BLaER1 (cell line): ENCODE measurements at regions not wholly inside any gene's neighbourhood (a gene's known extent, or its start where the extent isn't known, plus 50 kb on each side); places are given as distances from the start of the nearest gene placed in this dataset.

Experiments
- H3K27ac ChIP-seq: shearing (Covaris generic); formaldehyde crosslinking; 2 replicates; pipeline ENCODE4 v1.8.1; 2022
- H3K27me3 ChIP-seq: shearing (Covaris generic); formaldehyde crosslinking; 2 replicates; pipeline ENCODE4 v1.8.1; 2022
- H3K36me3 ChIP-seq: shearing (Covaris generic); formaldehyde crosslinking; 2 replicates; pipeline ENCODE4 v1.8.1; 2022
- H3K4me1 ChIP-seq: shearing (Covaris generic); formaldehyde crosslinking; 2 replicates; pipeline ENCODE4 v1.8.1; 2022
- H3K4me2 ChIP-seq: shearing (Covaris generic); formaldehyde crosslinking; 2 replicates; pipeline ENCODE4 v1.8.1; 2022
- H3K4me3 ChIP-seq: shearing (Covaris generic); formaldehyde crosslinking; 2 replicates; pipeline ENCODE4 v1.8.1; 2022
- H3K9ac ChIP-seq: shearing (Covaris generic); formaldehyde crosslinking; 2 replicates; pipeline ENCODE4 v1.8.1; 2022
- H3K9me3 ChIP-seq: shearing (Covaris generic); formaldehyde crosslinking; 2 replicates; pipeline ENCODE4 v1.8.1; 2022
- H4K20me1 ChIP-seq: shearing (Covaris generic); formaldehyde crosslinking; 2 replicates; pipeline ENCODE4 v1.8.1; 2022
- Cebpa-rat ChIP-seq: shearing (Covaris generic); IDR thresholded peaks from 2 replicates; pipeline ENCODE4 v1.8.1; 2022

DNA sequence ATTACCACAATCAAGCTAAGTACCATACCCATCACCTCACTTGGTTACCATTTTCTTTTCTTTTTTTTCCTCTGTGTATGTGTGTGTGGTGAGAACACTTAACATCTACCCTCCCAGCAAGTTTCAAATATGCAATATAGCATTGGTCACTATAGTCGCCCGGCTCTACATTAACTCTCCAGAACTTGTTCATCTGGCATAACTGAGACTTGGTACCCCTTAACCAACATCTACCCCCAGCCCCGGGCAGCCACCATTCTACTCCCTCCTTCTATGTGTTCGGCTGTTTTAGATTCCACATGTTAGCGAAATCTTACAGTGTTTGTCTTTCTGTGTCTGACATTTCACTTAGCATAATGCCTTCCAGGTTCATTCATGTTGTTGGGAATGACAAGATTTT, 89.0 kb upstream of the TOP1 start:
- Histone ChIP-seq H3K4me2 (no peak overlapping the region), H3K4me3 (no peak overlapping the region), H3K9me3 (no peaks in the 10 kb centered on the region), H3K27me3 (no peaks in the 10 kb centered on the region), H3K36me3 (no peaks in the 10 kb centered on the region), H3K4me1 (peaks cover 53% of the 10 kb centered on the region), H3K9ac (no peak overlapping the region), H4K20me1 (no peaks in the 10 kb centered on the region), H3K27ac (no peak overlapping the region)
- TF ChIP-seq Cebpa-rat = no peak

DNA sequence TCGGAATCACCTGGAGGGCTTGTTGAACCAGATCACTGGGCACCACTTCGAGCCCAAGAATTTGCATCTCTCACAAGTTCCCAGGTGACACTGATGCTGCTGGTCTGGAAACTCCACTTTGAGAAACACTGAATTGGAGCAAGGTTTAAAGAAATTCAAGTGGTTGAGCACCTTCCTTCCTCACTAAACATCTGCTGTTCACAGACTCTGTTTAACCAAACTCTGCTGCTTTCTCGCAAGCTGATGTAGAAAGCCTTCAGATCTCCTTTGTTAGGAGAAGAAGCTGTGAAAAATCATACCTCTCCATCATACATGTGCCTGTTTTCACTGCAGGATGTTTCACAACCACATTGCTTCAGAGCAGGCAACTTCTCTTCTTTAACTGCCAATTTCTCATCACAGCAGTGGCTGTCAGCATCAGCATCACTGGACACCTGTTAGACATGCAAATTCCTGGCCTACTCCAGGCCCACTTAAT, 87.5 kb upstream of the TOP1 start:
- Histone ChIP-seq H3K4me2 (peak overlapping the region; percentile 42), H4K20me1 (no peaks in the 10 kb centered on the region), H3K27me3 (no peaks in the 10 kb centered on the region), H3K36me3 (no peaks in the 10 kb centered on the region), H3K9ac (no peak overlapping the region), H3K9me3 (no peaks in the 10 kb centered on the region), H3K27ac (peak overlapping the region; percentile 37; the same call in 1 of the 2 replicates), H3K4me1 (peaks cover 66% of the 10 kb centered on the region), H3K4me3 (no peak overlapping the region)
- TF ChIP-seq Cebpa-rat = peak; percentile 51

DNA sequence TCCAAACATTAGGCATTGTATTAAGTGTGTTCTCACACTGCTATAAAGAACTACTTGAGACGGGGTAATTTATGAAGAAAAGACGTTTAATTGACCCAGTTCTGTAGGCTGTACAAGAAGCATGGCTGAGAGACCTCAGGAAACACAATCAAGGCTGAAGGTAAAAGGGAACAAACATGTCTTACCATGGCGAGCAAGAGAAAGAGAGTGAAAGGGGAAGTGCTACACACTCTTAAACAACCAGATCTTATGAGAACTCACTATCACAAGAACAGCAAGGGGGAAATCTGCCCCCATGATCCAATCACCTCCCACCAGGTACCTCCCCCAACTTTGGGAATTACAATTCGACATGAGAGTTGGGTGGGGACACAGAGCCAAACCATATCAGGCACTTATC, 86.6 kb upstream of the TOP1 start:
- H3K27me3 ChIP-seq = no peaks in the 10 kb centered on the region
- H3K36me3 ChIP-seq = no peaks in the 10 kb centered on the region
- H3K4me3 ChIP-seq = no peak overlapping the region
- TF ChIP-seq Cebpa-rat = no peak
- no peak overlapping the region for H3K9ac ChIP-seq
- H3K9me3 ChIP-seq = no peaks in the 10 kb centered on the region
- H3K4me2 ChIP-seq = peak overlapping the region; percentile 42; the same call in 1 of the 2 replicates
- peak overlapping the region; percentile 12; the same call in 1 of the 2 replicates for H3K27ac ChIP-seq
- H3K4me1 ChIP-seq = peaks cover 66% of the 10 kb centered on the region
- H4K20me1 ChIP-seq = no peaks in the 10 kb centered on the region

DNA sequence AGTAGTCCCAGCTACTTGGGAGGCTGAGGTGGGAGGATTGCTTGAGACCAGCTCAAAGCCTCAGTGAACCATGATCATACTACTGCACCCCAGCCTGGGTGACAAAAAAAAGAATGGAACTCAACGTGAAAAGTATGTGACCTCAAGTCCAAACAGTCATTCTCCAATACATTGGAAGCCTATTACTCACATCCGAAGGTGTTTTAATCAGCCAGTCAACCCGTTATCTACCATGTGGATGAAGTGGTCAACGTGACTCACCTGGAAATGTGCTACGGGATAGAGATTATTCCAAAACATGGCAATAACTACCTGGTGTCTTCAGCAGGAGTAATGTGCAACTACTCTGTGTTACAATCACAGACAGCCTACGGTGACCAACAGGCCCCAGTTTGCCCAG, 85.8 kb upstream of the TOP1 start:
- H4K20me1 ChIP-seq = no peaks in the 10 kb centered on the region
- H3K4me1 ChIP-seq = peaks cover 64% of the 10 kb centered on the region
- no peak for TF ChIP-seq Cebpa-rat
- no peaks in the 10 kb centered on the region for H3K27me3 ChIP-seq
- H3K4me3 ChIP-seq = no peak overlapping the region
- H3K9ac ChIP-seq = no peak overlapping the region
- no peak overlapping the region; the same call in 1 of the 2 replicates for H3K27ac ChIP-seq
- 0 out of 2 replicates have a peak overlapping the region, but pooled peaks have one; percentile 73 for H3K4me2 ChIP-seq
- no peaks in the 10 kb centered on the region for H3K9me3 ChIP-seq
- no peaks in the 10 kb centered on the region for H3K36me3 ChIP-seq

DNA sequence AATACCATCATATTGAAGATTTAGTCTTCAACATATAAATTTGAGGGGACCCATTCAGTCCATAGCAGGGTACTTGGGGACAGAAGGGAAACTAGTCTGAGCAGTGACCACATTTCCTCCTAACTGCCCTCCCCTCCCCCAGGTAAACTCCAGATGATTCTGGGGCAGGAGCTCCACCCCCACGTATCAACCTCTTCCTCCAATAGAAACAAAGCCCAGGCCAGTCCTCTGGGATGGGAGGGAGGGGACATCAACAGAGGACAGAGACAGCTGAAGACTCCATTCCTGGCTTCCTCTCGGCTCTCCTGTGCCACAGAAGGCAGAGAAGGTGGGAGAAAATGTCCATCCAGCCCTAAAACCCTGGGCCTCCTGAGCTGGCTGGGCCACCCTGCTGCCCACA, 85.0 kb upstream of the TOP1 start:
- no peak overlapping the region for H3K9ac ChIP-seq
- no peaks in the 10 kb centered on the region for H4K20me1 ChIP-seq

DNA sequence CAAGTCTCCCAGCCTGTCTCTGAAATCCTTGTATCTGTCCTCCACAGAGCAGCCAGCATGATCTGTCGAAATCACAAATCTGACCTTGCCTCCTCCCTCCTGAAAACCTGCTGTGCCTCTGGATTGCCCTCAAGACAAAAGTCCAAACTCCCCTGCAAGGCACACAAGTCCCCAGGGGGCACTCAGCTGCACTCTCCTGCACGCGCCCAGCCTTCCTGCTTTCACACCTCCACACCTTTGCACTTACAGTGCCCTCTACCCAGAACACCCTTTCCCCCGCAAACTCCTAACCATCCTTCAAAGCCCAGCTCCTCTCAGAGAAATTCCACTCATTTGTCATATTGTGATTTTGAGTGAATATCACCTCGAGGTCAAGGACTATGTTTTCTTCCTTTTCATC, 83.4 kb upstream of the TOP1 start:
- no peak for TF ChIP-seq Cebpa-rat
- no peak overlapping the region for H3K4me3 ChIP-seq
- H3K27ac ChIP-seq = no peak overlapping the region
- no peak overlapping the region for H3K9ac ChIP-seq
- no peaks in the 10 kb centered on the region for H3K9me3 ChIP-seq
- H4K20me1 ChIP-seq = no peaks in the 10 kb centered on the region
- peak overlapping the region; percentile 73 for H3K4me2 ChIP-seq
- H3K4me1 ChIP-seq = peaks cover 59% of the 10 kb centered on the region
- H3K27me3 ChIP-seq = no peaks in the 10 kb centered on the region
- H3K36me3 ChIP-seq = no peaks in the 10 kb centered on the region

More for the DNA sequence above, 85.0 kb upstream of the TOP1 start:
- no peaks in the 10 kb centered on the region for H3K36me3 ChIP-seq
- peak overlapping the region; percentile 73 for H3K4me2 ChIP-seq
- no peak overlapping the region for H3K4me3 ChIP-seq
- H3K9me3 ChIP-seq = no peaks in the 10 kb centered on the region
- no peak for TF ChIP-seq Cebpa-rat
- H3K27me3 ChIP-seq = no peaks in the 10 kb centered on the region
- peaks cover 56% of the 10 kb centered on the region for H3K4me1 ChIP-seq
- H3K27ac ChIP-seq = peak overlapping the region; percentile 23; the same call in 1 of the 2 replicates

DNA sequence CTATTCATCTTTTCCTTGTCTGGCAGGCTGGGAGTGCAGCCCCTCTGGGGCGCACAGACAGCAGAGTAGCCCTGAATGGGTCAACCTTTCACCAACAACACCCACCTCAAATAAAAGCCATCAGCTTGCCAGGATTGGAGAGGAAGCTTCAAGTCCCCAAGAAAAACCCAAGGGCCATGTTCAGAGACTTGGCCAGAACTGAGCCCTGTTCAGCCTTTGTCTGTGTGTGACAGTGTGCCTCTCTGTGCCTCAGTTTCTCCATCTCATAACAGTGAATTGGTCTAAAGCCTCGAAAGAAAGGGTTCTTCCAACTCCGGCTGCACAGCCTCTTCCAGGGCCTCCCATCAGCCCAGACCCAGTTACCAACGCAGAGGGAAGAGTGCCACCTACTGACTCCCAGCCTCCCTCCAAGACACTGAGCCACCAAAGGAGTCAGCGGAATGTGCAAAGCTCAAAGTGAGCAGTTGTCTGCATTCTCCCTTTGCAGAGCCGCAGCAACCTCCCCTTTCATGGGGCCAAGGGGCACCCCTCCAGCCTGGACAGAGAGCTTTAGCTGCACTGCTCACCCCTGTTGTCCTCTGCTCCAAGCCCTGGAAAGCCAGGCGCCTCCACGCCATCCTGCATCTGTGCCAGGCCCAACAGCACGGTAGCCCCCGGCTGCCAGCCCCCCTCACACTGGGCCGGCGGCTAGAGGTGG, 82.7 kb upstream of the TOP1 start:
- TF ChIP-seq Cebpa-rat = no peak
- Histone ChIP-seq H4K20me1 (no peaks in the 10 kb centered on the region), H3K4me1 (peaks cover 52% of the 10 kb centered on the region), H3K9me3 (no peaks in the 10 kb centered on the region), H3K27me3 (no peaks in the 10 kb centered on the region), H3K27ac (no peak overlapping the region), H3K36me3 (no peaks in the 10 kb centered on the region), H3K4me2 (peak overlapping the region; percentile 73), H3K4me3 (no peak overlapping the region), H3K9ac (no peak overlapping the region)

DNA sequence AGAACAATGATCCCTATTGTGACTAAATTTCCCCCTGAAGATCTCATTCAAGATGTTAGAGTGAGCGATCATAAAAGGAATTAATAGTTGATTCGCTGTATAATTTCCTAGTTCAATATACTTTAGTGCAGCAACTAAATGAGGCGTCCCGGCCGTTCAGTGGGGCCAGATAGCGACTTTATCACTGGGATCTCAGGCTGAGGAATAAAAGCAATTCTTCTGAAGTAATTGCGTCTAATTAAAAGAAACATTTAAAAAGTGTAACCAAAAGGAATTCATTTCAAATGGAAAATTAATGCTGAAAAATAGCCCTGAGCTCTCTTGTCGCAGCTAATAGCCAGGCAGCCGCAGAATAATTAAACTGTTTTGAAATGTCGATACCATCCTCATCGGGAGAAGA, 82.2 kb upstream of the TOP1 start:
- no peaks in the 10 kb centered on the region for H3K27me3 ChIP-seq
- H3K9ac ChIP-seq = no peak overlapping the region
- H4K20me1 ChIP-seq = no peaks in the 10 kb centered on the region
- H3K4me2 ChIP-seq = no peak overlapping the region
- TF ChIP-seq Cebpa-rat = no peak
- no peak overlapping the region for H3K4me3 ChIP-seq
- peaks cover 47% of the 10 kb centered on the region for H3K4me1 ChIP-seq
- H3K9me3 ChIP-seq = no peaks in the 10 kb centered on the region
- H3K36me3 ChIP-seq = no peaks in the 10 kb centered on the region
- H3K27ac ChIP-seq = no peak overlapping the region

DNA sequence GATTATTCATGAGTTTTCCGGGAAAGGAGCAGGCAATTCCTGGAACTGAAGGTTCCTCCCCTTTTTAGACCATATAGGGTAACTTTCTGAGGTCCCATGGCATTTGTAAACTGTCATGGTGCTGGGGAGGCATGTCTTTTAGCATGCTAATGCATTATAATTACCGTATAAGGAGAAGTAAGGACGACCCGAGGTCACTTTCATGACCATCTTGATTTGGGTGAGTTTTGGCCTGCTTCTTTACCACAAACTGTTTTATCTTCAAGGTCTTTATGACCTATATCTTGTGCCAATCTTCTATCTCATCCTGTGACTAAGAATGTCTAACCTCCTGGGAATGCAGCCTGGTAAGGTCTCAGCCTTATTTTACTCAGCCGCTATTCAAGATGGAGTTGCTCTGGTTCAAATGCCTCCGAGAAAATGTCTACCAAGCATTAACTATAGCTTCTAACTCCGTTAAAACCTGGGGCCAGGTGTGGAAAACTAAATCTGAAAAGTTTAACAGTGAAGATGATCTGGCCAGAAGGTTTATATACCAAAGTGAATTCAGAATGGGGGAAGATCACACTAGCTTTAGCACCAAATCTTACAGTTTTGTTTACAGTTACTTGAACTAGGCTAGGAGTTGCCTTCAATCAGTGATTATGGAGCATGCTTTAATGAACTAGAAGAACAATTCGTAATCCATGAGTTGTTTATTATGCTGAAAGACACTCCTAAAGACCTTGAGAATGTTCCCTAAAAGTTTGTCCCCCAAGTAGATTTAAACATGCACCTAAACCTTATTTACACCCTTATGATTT, 80.0 kb upstream of the TOP1 start:
- H3K9ac ChIP-seq = no peak overlapping the region
- no peaks in the 10 kb centered on the region for H3K36me3 ChIP-seq
- no peak overlapping the region for H3K27ac ChIP-seq
- 0 out of 2 replicates have a peak, but pooled peaks cover under 1% of the 10 kb centered on the region for H3K9me3 ChIP-seq
- H3K27me3 ChIP-seq = no peaks in the 10 kb centered on the region
- H3K4me2 ChIP-seq = no peak overlapping the region
- TF ChIP-seq Cebpa-rat = no peak
- H3K4me3 ChIP-seq = no peak overlapping the region
- peaks cover 30% of the 10 kb centered on the region for H3K4me1 ChIP-seq
- H4K20me1 ChIP-seq = no peaks in the 10 kb centered on the region

DNA sequence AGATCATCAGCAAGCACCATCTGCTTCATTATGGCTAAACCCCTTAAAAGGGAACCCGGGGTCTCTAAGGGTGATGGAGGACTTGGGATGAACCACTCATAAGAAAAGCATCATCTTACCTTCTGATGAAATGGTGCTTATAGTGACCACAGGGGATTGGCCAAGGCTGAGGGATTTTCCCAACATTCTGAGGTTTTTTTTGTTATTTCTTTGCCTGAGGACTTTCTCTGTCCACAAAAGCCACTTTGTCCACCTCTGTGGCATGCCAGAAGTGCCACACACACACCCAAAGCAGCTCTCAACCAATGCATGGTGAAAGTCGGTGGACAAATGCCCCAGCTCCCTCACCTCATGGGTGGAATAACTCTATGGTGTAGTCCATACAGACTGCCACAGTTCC, 79.3 kb upstream of the TOP1 start:
- no peak overlapping the region for H3K4me3 ChIP-seq
- no peaks in the 10 kb centered on the region for H4K20me1 ChIP-seq
- TF ChIP-seq Cebpa-rat = no peak
- no peaks in the 10 kb centered on the region for H3K27me3 ChIP-seq
- no peak overlapping the region for H3K27ac ChIP-seq
- H3K4me2 ChIP-seq = peak overlapping the region; percentile 22; the same call in 1 of the 2 replicates
- no peaks in the 10 kb centered on the region for H3K36me3 ChIP-seq
- peaks cover 7% of the 10 kb centered on the region for H3K9me3 ChIP-seq
- H3K9ac ChIP-seq = no peak overlapping the region
- peaks cover 23% of the 10 kb centered on the region for H3K4me1 ChIP-seq
